ENCODE measurements at regions not wholly inside any gene's neighbourhood (a gene's known extent, or its start where the extent isn't known, plus 50 kb on each side); places are given as distances from the start of the nearest gene placed in this dataset.

GRCh38 chrX:120692319-120692718, 62.5 kb upstream of the C1GALT1C1 start:
- no peak overlapping the region for H3K4me3 ChIP-seq (replicated peaks; ENCODE audit: low read depth, low read length)
- H3K36me3 ChIP-seq (ENCODE audit: control insufficient read depth, insufficient read depth, low read length), result no peaks in the 10 kb centered on the region
- no peak for DNase-seq (ENCODE audit: extremely low read depth, insufficient read length)
- no peak for TF ChIP-seq CTCF (IDR thresholded peaks at IDR 0.05; ENCODE audit: insufficient read depth, low read length, poor library complexity, severe bottlenecking)
- no peaks in the 10 kb centered on the region for H3K27me3 ChIP-seq (replicated peaks; ENCODE audit: control insufficient read depth, insufficient read depth, low read length)

- DNase-seq (ENCODE audit: extremely low read depth, insufficient read length), result no peak
- no peak overlapping the region for H3K4me3 ChIP-seq (replicated peaks; ENCODE audit: low read depth, low read length)
- H3K27me3 ChIP-seq (replicated peaks; ENCODE audit: control insufficient read depth, insufficient read depth, low read length), result no peaks in the 10 kb centered on the region
- TF ChIP-seq CTCF (IDR thresholded peaks at IDR 0.05; ENCODE audit: insufficient read depth, low read length, poor library complexity, severe bottlenecking), result no peak
- no peaks in the 10 kb centered on the region for H3K36me3 ChIP-seq (ENCODE audit: control insufficient read depth, insufficient read depth, low read length)
These were observed 61.1 kb upstream of the C1GALT1C1 start for GRCh38 chrX:120690941-120691340.

GRCh38 chrX:120690344-120690743, 60.5 kb upstream of the C1GALT1C1 start:
- Histone ChIP-seq H3K27me3 (replicated peaks; ENCODE audit: control insufficient read depth, insufficient read depth, low read length) (no peaks in the 10 kb centered on the region), H3K4me3 (replicated peaks; ENCODE audit: low read depth, low read length) (no peak overlapping the region), H3K36me3 (ENCODE audit: control insufficient read depth, insufficient read depth, low read length) (no peaks in the 10 kb centered on the region)
- no peak for TF ChIP-seq CTCF (IDR thresholded peaks at IDR 0.05; ENCODE audit: insufficient read depth, low read length, poor library complexity, severe bottlenecking)
- no peak for DNase-seq (ENCODE audit: extremely low read depth, insufficient read length)

GRCh38 chrX:120680090-120680489, 50.2 kb upstream of the C1GALT1C1 start:
- Histone ChIP-seq H3K4me3 (replicated peaks; ENCODE audit: low read depth, low read length) (no peak overlapping the region), H3K36me3 (ENCODE audit: control insufficient read depth, insufficient read depth, low read length) (no peaks in the 10 kb centered on the region), H3K27me3 (replicated peaks; ENCODE audit: control insufficient read depth, insufficient read depth, low read length) (no peaks in the 10 kb centered on the region)
- no peak for TF ChIP-seq CTCF (IDR thresholded peaks at IDR 0.05; ENCODE audit: insufficient read depth, low read length, poor library complexity, severe bottlenecking)
- no peak for DNase-seq (ENCODE audit: extremely low read depth, insufficient read length)

Measured in GM06990 (cell line).